Esophagus mucosa (tissue), 1 donor: ENCODE measurements at regions not wholly inside any gene's neighbourhood (a gene's known extent, or its start where the extent isn't known, plus 50 kb on each side); places are given as distances from the start of the nearest gene placed in this dataset.

Experiments
- ATAC-seq: fragments of 200-7000 bp; cut with Tn5 transposase; one replicate; pipeline ENCODE4 v1.9.1; 2020
- donor health status: DM: yes; HTN: yes; CAD: no.

- no peak for ATAC-seq
Observed at GRCh38 chr11:29959488-29959887, 57.3 kb downstream of the KCNA4 start.

DNA sequence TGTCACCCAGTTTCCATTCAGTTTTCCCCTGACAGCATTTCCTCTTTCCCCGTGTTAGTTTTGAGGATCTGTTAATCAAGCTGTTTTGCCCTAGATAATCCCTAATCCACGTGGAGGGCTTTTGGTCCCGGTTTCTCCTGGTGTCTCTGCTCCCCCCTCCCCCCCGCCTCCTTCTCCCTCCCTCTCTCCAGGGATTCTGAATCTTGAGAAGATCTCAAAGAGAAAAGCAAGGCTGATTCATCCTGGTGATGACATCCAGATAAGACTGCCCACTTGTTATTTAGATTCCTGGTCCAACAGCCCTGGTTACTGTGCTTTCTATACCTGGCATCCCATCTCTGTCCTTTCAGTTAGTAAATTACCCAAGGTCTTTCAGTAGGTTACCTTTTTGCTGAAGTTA lies 59.4 kb downstream of the KCNA4 start:
- ATAC-seq: no peak

- ATAC-seq: no peak
Observed at GRCh38 chr11:29956076-29956556, 60.7 kb downstream of the KCNA4 start.

- no peak for ATAC-seq
Observed at GRCh38 chr11:29943347-29943746, 73.5 kb downstream of the KCNA4 start.

DNA sequence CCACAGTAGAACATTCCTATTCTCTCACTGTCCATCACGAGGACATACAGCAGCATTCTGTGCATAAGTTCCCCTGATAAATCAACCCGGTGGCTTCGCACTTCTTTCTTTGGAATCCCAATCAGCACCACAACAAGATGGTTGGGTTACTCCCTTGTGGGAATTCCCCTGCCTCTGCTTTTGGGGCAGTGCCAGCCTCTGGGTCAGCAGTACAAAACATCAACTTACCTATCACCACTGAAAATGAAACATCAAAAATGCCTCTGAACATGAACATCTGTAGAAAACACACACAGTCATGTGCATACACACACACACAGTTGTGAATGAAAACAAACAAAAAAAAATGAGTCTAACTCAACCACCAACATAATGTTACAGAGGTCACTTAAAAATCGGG lies 79.3 kb downstream of the KCNA4 start:
- no peak for ATAC-seq

- ATAC-seq: no peak
Observed at GRCh38 chr11:29934115-29934638, 82.7 kb downstream of the KCNA4 start.

DNA sequence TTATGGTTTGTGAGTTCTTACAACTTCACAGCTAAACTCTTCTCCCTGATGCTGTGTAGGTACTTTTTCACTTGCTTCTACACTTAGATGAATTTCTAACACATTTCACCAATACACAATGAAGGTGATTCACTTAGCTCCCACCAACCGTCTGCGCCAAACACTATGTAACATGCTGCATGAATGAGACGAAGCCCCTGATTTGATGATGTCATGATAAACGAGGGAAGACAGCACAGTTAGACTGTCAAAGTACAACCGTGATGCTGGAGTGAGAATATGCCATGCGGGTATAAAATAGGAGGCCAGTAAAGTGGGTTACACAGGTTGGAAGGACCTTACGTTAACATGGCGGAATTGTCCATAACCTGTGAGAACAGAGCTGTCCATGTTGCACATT lies 100.8 kb downstream of the KCNA4 start:
- no peak for ATAC-seq

GRCh38 chr11:29914203-29914930 lies 102.5 kb downstream of the KCNA4 start:
- no peak for ATAC-seq

DNA sequence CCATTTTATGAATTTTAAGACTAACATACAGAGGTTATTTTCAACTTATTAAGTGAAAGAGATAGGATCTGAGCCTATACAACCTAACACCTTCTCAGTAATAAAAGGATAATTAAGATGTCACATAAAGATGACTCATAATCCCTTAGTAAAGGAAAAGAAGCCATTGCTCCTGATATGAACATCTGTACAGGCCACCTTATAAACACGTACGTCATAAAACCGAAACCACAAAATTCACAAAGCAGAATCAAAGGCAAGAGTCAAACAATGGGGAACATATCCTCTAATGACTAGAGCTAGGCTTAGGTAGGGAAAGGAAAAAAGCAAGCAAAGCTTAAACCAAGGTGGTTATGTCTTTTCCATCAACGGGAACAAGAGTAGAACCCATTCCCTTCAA lies 103.5 kb downstream of the KCNA4 start:
- no peak for ATAC-seq

DNA sequence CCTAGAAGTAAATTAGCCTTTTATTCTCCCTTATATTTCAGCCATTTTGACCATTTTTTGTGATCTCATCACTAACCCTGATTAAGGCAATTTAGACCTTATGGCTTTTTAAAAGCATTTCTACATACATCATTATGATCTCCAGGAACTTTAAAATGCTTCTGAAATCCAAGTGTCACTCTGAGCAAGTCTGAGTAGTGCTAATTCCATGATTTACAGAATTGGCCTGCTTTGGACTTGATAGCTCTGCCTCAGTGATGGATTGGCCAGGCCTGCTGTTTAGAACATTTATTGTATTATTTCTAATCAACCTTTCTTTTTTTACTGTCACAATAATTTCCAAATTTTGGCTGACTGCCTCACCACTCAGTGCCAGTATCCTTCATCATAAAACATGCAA lies 116.4 kb downstream of the KCNA4 start:
- no peak for ATAC-seq

GRCh38 chr11:29879560-29879959 lies 137.3 kb downstream of the KCNA4 start:
- no peak for ATAC-seq

- no peak for ATAC-seq
Observed at GRCh38 chr11:29876192-29876591, 140.6 kb downstream of the KCNA4 start.

DNA sequence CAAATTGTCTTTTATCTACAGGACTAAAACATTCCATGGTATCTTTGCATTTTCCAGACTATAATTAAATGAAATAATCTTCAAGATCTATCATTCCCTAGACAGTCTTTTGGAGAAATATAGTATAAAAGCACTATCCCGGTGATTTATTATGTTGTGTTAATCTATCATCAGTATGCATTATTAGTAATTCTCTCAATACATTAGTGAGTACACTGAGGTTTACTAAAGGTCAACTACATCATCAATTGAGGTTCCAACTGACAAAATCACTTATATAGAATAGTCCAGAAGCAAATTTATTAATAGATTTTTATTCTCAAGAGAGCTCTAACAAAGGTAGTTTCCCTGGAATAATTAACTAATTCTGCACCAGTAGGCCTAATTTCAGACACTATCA lies 169.6 kb downstream of the KCNA4 start:
- no peak for ATAC-seq

- no peak for ATAC-seq
Observed at GRCh38 chr11:29844701-29845379, 172.0 kb downstream of the KCNA4 start.

GRCh38 chr11:29844031-29844430 lies 172.8 kb downstream of the KCNA4 start:
- ATAC-seq: no peak

GRCh38 chr11:29842061-29842460 lies 174.8 kb downstream of the KCNA4 start:
- ATAC-seq: no peak

DNA sequence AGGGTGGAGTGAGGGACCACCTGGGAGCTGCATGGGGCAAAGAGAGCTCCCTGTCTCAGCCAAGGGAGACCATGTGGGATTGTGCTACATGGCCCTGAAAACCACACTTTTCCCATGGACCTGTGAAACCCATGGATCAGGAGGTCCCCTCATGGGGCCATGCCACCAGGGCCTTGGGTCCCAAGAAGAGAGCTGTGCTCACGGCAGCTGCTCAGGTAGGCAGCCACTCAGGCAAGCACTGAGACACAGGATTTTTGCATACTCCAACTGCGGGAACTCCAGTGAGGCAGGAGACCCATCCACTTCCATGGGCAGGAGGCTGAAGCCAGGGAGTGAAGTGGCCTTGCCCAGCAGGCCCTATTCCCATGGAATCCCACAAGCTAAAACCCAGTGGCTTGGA lies 190.0 kb downstream of the KCNA4 start:
- ATAC-seq: no peak

DNA sequence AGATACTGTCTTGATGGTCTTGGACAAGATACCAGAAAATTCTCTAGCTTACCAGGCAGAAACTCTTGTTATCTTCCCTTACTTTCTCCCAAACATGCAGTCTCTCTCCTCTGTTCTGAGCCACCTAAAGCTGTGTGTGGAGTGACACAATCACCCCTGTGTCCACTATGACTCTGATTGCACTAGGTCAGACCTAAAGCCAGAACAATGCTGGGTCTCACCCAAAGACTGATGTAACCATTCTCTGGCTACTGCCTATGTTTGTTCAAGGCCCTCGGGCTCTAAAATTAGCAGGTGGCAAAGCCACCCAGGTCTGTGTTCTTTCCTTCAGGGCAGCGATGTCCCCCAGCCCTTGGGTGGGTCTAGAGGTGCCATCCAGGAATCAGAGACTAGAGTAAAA lies 200.5 kb downstream of the KCNA4 start:
- ATAC-seq: no peak

GRCh38 chr11:29809121-29809520 lies 207.7 kb downstream of the KCNA4 start:
- ATAC-seq: no peak

DNA sequence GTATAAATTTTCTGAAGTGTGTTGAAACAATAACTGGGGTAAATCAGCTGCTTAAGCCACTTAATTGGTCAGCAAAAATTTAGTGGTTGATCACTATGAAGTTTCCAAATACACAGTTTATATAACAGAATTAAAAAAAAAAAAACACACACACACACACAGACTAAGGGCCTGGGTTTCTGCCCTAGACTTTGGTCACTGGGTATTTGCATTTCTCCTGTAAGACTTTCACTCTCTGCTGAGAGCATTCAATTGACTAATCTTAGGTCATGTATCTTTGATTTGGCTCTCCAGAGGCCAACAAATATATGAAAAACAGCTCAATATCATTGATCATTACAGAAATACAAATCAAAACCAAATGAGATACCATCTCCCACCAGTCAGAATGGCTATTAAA lies 214.3 kb downstream of the KCNA4 start:
- no peak for ATAC-seq

DNA sequence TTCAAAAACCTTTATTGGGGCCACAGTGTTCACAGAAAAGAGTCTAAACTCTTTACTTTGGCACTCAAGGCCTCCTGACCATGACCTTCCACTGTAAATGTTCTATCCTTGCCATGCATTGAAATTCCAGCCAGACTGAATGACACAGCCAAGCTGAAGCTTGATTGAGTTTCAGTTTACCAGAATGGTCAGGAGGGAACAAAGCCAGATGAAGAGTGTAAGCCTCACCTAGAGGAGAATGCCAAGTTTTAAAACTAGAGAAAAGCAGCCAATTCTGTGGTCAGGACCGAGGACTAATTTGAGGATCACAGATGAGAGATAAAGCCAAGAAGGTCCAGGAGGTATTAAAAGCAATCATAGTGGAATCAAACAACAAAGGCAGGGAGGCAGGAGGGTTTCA lies 215.3 kb downstream of the KCNA4 start:
- ATAC-seq: no peak

GRCh38 chr11:29786092-29786491 lies 230.7 kb downstream of the KCNA4 start:
- no peak for ATAC-seq

DNA sequence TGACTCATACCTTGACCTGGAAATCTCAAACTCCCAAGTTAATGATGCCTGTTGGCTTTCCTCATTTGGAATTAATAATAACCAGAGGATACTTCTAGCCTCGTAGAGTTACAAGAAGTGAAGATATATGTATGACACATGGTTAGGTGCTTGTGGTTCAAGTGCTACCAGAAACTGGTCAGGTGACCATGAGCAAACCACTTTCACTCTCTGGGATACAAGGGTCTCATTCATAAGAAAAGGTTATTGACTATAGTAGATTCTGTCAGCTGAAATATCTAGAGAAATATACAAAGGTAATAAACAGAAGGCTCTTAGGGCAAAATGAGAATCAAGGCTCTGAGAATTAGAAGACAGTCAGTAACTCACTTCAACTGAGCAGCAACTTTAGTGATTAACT lies 233.3 kb downstream of the KCNA4 start:
- ATAC-seq: no peak

GRCh38 chr11:29782447-29782846 lies 234.4 kb downstream of the KCNA4 start:
- ATAC-seq: no peak
